B cell (primary cell): ENCODE measurements at regions not wholly inside any gene's neighbourhood (a gene's known extent, or its start where the extent isn't known, plus 50 kb on each side); places are given as distances from the start of the nearest gene placed in this dataset.

Experiments used
- EZH2 ChIP-seq: IDR thresholded peaks from 2 replicates; pipeline ENCODE4 v1.6.1; 2012; ENCODE audit warnings: borderline replicate concordance, low read depth, mild to moderate bottlenecking, moderate library complexity, low read length; ENCODE audit not compliant: insufficient read depth, poor library complexity, severe bottlenecking
- TF ChIP-seq, protein P1 (sequence below): fragments of 200-600 bp; IDR thresholded peaks from one replicate; pipeline ENCODE4 v1.8.0; 2022; ENCODE audit warnings: antibody characterized with exemption, mild to moderate bottlenecking

DNA sequence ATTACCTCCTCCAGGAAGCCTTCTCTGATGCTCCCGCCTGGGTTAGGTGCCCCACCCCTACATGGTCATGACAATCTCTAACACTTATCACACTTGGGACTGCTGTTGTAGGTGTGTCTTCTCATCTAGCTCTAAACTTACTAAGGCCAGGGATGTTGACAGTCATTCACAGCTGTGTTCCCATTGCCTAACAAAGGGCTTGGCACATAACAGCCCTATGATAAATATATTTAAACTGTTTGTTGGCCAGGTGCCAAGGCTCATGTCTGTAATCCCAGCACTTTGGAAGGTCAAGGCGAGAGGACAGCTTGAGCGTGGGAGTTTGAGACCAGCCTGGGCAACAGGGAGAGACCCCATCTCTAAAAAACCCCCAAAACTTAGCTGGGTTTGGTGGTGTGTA lies 98.8 kb upstream of the RGS6 start:
- TF ChIP-seq, protein P1, sequence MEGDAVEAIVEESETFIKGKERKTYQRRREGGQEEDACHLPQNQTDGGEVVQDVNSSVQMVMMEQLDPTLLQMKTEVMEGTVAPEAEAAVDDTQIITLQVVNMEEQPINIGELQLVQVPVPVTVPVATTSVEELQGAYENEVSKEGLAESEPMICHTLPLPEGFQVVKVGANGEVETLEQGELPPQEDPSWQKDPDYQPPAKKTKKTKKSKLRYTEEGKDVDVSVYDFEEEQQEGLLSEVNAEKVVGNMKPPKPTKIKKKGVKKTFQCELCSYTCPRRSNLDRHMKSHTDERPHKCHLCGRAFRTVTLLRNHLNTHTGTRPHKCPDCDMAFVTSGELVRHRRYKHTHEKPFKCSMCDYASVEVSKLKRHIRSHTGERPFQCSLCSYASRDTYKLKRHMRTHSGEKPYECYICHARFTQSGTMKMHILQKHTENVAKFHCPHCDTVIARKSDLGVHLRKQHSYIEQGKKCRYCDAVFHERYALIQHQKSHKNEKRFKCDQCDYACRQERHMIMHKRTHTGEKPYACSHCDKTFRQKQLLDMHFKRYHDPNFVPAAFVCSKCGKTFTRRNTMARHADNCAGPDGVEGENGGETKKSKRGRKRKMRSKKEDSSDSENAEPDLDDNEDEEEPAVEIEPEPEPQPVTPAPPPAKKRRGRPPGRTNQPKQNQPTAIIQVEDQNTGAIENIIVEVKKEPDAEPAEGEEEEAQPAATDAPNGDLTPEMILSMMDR: no peak
- no peak for TF ChIP-seq EZH2
